Fibroblast of villous mesenchyme (primary cell): ENCODE measurements at regions not wholly inside any gene's neighbourhood (a gene's known extent, or its start where the extent isn't known, plus 50 kb on each side); places are given as distances from the start of the nearest gene placed in this dataset.
"Not testable (repeated sequence)": the region's sequence is repeated elsewhere in the genome, so short reads cannot be mapped to it uniquely, and the experiment has no call there.

ENCODE experiments used
- DNase-seq: peaks from one replicate; pipeline ENCODE4 v3.0.0-alpha.2; 2010; ENCODE audit warnings: low read depth
- H3K4me3 ChIP-seq: 2 replicates; pipeline ENCODE4 v1.5.1; 2011; ENCODE audit warnings: low read depth, mild to moderate bottlenecking, low read length
- TF ChIP-seq, protein P1 (sequence below): IDR thresholded peaks from 2 replicates; pipeline ENCODE4 v1.5.1; 2012; ENCODE audit warnings: low read depth, mild to moderate bottlenecking, low read length; ENCODE audit not compliant: insufficient read depth

DNA sequence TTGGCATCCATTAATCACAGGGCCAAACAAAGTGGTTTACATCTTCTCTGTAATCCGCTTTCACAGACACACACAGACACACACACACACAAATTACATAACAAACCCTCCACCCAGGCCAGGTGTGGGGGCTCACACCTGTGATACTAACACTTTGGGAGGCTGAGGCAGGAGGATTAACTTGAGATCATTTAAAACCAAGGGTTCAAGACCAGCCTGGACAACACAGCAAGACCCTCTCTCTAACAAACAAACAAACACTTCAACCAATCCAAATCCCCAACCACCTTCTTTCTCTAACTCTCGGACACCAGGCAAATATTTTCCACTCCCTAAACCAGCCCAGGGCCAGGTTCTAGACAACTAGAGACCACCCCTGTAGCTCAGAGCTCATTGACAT, 79.5 kb upstream of the XPO1 start:
- no peak for DNase-seq
- TF ChIP-seq, protein P1, sequence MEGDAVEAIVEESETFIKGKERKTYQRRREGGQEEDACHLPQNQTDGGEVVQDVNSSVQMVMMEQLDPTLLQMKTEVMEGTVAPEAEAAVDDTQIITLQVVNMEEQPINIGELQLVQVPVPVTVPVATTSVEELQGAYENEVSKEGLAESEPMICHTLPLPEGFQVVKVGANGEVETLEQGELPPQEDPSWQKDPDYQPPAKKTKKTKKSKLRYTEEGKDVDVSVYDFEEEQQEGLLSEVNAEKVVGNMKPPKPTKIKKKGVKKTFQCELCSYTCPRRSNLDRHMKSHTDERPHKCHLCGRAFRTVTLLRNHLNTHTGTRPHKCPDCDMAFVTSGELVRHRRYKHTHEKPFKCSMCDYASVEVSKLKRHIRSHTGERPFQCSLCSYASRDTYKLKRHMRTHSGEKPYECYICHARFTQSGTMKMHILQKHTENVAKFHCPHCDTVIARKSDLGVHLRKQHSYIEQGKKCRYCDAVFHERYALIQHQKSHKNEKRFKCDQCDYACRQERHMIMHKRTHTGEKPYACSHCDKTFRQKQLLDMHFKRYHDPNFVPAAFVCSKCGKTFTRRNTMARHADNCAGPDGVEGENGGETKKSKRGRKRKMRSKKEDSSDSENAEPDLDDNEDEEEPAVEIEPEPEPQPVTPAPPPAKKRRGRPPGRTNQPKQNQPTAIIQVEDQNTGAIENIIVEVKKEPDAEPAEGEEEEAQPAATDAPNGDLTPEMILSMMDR: no peak
- H3K4me3 ChIP-seq: no peak overlapping the region

DNA sequence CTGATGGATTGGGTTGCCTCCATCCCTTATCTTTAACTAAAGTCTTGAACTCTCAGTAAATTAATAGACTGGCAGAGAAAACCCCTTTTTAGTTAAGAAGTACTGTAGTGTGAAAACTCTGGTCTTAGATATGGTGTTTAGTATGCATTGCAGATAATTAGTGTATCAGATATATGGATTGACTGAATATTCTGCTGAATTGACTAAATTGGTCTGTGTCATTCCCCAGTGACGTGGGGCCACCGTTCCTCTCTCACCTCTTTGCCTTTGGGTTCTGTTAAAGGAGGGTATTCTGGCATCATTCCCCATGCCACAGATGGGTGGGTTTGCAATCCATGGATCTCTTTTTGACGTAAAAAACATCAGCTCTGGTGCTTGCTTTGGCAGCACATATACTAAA, 67.1 kb upstream of the XPO1 start:
- no peak overlapping the region for H3K4me3 ChIP-seq
- TF ChIP-seq, protein P1: no peak
- no peak for DNase-seq

DNA sequence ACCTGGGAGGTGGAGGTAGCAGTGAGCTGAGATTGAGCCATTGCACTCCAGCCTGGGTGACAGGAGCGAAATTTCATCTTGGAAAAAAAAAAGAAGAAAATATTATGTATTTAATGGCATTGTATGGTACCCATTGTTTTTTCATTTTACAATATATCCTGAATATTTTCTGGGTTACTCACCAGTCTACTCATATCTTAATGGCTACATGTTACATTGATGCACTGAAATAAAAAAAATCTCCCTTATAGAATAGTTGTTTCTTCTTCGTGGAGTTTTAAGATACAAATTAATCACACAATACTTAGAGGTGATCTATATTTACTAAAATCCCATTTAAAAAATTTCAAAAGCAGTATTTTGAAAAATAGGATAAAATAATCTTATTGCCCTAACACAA, 66.3 kb upstream of the XPO1 start:
- TF ChIP-seq, protein P1: no peak
- no peak overlapping the region for H3K4me3 ChIP-seq
- no peak for DNase-seq

DNA sequence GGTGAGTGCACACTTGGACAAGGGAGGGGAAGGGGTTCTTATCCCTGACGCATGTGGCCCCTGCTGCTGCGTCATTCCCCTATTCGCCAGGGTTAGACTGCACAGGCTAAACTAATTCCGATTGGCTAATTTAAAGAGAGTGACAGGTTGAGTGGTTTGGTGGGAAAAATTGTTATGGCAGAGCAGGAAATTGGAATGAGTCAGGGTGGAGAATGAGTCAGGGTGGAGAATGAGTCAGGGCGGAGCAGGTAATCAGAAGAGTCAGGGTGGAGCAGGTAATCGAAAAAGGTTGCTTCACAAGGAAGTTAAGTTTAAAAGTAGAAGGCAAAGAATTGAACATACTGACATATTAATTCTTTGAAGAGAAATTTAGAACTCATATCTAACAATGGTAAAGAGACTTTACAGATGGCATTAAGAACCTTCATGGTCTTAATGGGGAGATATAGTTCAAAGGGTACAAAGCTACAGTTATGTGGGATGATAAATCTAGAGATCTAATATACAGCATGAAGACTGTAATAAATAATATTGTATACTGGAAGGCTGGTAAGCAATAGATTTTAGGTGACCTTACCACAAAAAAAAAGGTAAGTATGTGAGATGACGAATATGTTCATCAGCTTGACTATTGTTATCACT, 60.5 kb upstream of the XPO1 start:
- peak; percentile 2 for DNase-seq
- not testable (repeated sequence) for H3K4me3 ChIP-seq

DNA sequence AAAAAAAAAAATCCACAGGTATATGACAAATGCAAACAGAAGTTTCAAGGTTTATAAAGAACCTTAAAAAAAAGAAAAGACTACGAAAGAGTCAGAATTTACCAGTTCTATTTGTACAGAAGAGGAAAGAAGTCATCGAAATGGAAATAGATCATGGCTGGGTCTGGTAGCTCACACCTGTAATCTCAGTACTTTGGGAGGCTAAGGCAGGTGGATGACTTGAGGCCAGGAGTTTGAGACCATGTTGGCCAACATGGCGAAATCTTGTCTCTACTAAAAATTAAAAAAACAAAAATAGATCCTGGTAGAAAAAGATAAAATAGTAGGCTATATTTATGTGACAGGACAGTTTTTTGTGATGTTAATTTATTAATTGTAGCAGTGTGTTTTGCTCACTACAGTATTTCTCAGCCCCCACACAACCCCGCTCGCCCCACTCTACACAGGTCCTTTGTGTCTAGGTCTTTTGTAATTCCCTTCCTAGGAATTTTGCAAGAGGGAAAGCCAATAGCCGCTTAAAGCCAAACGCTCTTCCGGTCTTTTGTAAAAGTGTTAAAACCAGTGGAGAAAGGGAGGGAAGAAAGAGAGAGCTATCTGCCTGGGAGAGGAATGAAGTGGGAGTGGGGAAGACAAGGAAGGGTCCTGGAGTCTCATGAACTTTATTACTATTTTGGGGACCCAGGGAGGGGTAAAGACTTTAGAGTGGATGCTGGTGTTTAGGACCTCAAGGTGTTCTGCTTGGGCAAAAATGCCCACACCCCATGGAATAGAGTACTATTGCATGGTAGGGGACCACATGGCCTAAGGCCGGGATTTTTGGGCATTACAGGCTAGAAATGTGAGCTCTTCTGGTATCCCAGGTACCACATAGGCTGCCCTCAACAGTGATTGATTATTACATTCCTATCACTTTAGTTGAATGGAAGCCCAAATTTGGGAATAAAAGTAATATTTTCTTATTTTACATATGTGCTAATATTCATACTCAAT, 59.4 kb upstream of the XPO1 start:
- no peak overlapping the region for H3K4me3 ChIP-seq
- TF ChIP-seq, protein P1: no peak
- DNase-seq: no peak

DNA sequence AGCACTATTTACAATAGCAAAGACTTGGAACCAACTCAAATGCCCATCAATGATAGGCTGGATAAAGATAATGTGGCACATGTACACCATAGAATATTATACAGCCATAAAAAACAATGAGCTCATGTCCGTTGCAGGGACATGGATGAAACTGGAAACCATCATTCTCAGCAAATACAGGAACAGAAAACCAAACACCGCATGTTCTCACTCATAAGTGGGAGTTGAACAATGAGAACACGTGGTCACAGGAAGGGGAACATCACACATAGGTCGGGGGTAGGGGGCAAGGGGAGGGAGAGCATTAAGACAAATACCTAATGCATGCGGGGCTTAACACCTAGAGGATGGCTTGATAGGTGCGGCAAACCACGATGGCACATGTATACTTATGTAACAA, 56.0 kb upstream of the XPO1 start:
- not testable (repeated sequence) for DNase-seq

DNA sequence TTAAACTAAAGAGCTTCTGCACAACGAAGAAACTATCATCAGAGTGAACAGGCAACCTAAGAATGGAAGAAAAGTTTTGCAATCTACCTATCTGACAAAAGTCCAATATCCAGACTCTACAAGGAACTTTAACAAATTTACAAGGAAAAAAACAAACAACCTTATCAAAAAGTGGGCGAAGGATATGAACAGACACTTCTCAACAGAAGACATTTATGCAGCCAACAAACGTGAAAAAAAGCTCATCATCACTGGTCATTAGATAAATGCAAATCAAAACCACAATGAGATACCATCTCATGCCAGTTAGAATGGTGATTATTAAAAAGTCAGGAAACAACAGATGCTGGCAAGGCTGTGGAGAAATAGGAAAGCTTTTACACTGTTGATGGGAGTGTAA, 55.5 kb upstream of the XPO1 start:
- not testable (repeated sequence) for DNase-seq

More for the DNA sequence above, 56.0 kb upstream of the XPO1 start:
- not testable (repeated sequence) for H3K4me3 ChIP-seq

DNA sequence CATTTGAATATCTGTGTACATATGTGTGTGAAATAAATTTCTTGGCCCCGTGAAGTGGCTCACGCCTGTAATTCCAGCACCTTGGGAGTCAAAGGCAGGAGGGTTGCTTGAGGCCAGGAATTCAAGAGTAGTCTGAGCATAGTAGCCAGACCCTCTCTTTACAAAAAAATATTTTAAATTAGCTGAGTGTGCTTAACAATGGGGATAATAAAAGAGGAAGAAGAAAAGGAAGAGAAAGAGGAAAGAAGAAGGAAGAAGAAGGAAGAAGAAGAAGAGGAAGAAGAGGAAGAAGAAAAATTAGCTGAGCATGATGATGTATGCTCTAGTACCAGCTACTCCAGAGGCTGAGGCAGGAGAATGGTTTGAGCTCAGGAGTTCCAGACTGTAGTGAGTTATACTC, 52.1 kb upstream of the XPO1 start:
- DNase-seq: no peak
- TF ChIP-seq, protein P1: no peak
- H3K4me3 ChIP-seq: no peak overlapping the region

More for the DNA sequence above, 55.5 kb upstream of the XPO1 start:
- H3K4me3 ChIP-seq: not testable (repeated sequence)
